DND-41 (cell line): ENCODE measurements at regions not wholly inside any gene's neighbourhood (a gene's known extent, or its start where the extent isn't known, plus 50 kb on each side); places are given as distances from the start of the nearest gene placed in this dataset.

Experiments
- ATAC-seq: fragments of 200-7000 bp; cut with Tn5 transposase; 3 replicates; pipeline ENCODE4 v1.9.1; 2021; ENCODE audit warnings: low read depth; ENCODE audit not compliant: insufficient read depth
- DNase-seq: peaks from one replicate; pipeline ENCODE4 v3.0.0-alpha.2; 2020
- H2AFZ ChIP-seq: 2 replicates; pipeline ENCODE4 v1.6.0; 2012; ENCODE audit warnings: low read depth, low read length
- H3K27ac ChIP-seq: 2 replicates; pipeline ENCODE4 v1.5.1; 2012; ENCODE audit warnings: low read length, inconsistent platforms
- H3K27me3 ChIP-seq: fragments of 200-600 bp; sonication (generic); 2 replicates; pipeline ENCODE4 v1.6.0; 2012; ENCODE audit warnings: low read length, mild to moderate bottlenecking, inconsistent platforms; ENCODE audit not compliant: insufficient read depth, poor library complexity
- H3K36me3 ChIP-seq: 2 replicates; pipeline ENCODE4 v1.5.1; 2012; ENCODE audit warnings: low read length, inconsistent platforms; ENCODE audit not compliant: insufficient read depth
- H3K4me1 ChIP-seq: 2 replicates; pipeline ENCODE4 v1.5.1; 2012; ENCODE audit warnings: mild to moderate bottlenecking, low read length; ENCODE audit not compliant: insufficient read depth
- H3K4me2 ChIP-seq: 2 replicates; pipeline ENCODE4 v1.6.0; 2012; ENCODE audit warnings: mild to moderate bottlenecking, moderate library complexity, low read length, inconsistent platforms; ENCODE audit not compliant: insufficient read depth
- H3K4me3 ChIP-seq, 2 experiments: fragments of 200-600 bp in 1 of 2; shearing (Covaris generic) in 1 of 2; 2 replicates each; pipeline ENCODE4 v1.5.1; 2012 to 2016; ENCODE audit warnings: inconsistent platforms in 2 of 2, low read length in 2 of 2, mild to moderate bottlenecking in 2 of 2, low read depth in 1 of 2, moderate library complexity in 1 of 2
- H3K79me2 ChIP-seq: 2 replicates; pipeline ENCODE4 v1.6.0; 2012; ENCODE audit warnings: low read length, inconsistent platforms; ENCODE audit not compliant: insufficient read depth
- H3K9ac ChIP-seq: 2 replicates; pipeline ENCODE4 v1.6.0; 2012; ENCODE audit warnings: low read depth, mild to moderate bottlenecking, inconsistent platforms, low read length, moderate library complexity
- H3K9me3 ChIP-seq: 2 replicates; pipeline ENCODE4 v1.5.1; 2012; ENCODE audit warnings: low read length, moderate library complexity, mild to moderate bottlenecking, inconsistent platforms; ENCODE audit not compliant: insufficient read depth, severe bottlenecking
- H4K20me1 ChIP-seq: 2 replicates; pipeline ENCODE4 v1.6.0; 2012; ENCODE audit warnings: low read length; ENCODE audit not compliant: insufficient read depth
- CTCF ChIP-seq: IDR thresholded peaks from 2 replicates; pipeline ENCODE4 v1.5.1; 2012; ENCODE audit warnings: borderline replicate concordance, low read length, moderate library complexity, mild to moderate bottlenecking; ENCODE audit not compliant: poor library complexity, severe bottlenecking; ENCODE audit errors: extremely low read depth
- EZH2 ChIP-seq: IDR thresholded peaks from 3 replicates; pipeline ENCODE4 v1.6.1; 2012; ENCODE audit warnings: borderline replicate concordance, low read depth, mild to moderate bottlenecking, moderate library complexity, low read length, inconsistent platforms; ENCODE audit not compliant: severe bottlenecking

- TF ChIP-seq EZH2 (no peak), CTCF (no peak)
- Histone ChIP-seq H3K27me3 (no peaks in the 10 kb centered on the region), H3K27ac (peak overlapping the region; percentile 86), H4K20me1 (no peaks in the 10 kb centered on the region), H3K36me3 (no peaks in the 10 kb centered on the region), H3K9me3 (no peaks in the 10 kb centered on the region), H3K4me3 (no peak overlapping the region), H3K79me2 (no peaks in the 10 kb centered on the region), H3K9ac (peak overlapping the region; percentile 39), H3K4me1 (peaks cover 35% of the 10 kb centered on the region), H2AFZ (no peak overlapping the region; the same call in 1 of the 2 replicates), H3K4me2 (peak overlapping the region; percentile 46; the same call in 1 of the 2 replicates)
- ATAC-seq (no peak), DNase-seq (no peak)
These were observed 116.2 kb upstream of the MAP1LC3B2 start for GRCh38 chr12:116442946-116443345.

GRCh38 chr12:116443821-116444589 lies 115.2 kb upstream of the MAP1LC3B2 start:
- H3K9me3 ChIP-seq = no peaks in the 10 kb centered on the region
- DNase-seq = peak; percentile 86

GRCh38 chr12:116444590-116444943 lies 114.6 kb upstream of the MAP1LC3B2 start:
- H3K79me2 ChIP-seq = no peaks in the 10 kb centered on the region
- H2AFZ ChIP-seq = no peak overlapping the region
- H3K4me1 ChIP-seq = peaks cover 35% of the 10 kb centered on the region
- DNase-seq (no peak), ATAC-seq (no peak)
- no peaks in the 10 kb centered on the region for H3K27me3 ChIP-seq
- no peak overlapping the region; the same call in 1 of the 2 replicates for H3K9ac ChIP-seq
- peak overlapping the region; percentile 86 for H3K27ac ChIP-seq
- no peaks in the 10 kb centered on the region for H3K36me3 ChIP-seq
- no peak overlapping the region for H3K4me3 ChIP-seq
- no peaks in the 10 kb centered on the region for H3K9me3 ChIP-seq
- peak overlapping the region; percentile 46; the same call in 1 of the 2 replicates for H3K4me2 ChIP-seq
- H4K20me1 ChIP-seq = no peaks in the 10 kb centered on the region
- no peak for TF ChIP-seq EZH2
- no peak for TF ChIP-seq CTCF

More at GRCh38 chr12:116443821-116444589, 115.2 kb upstream of the MAP1LC3B2 start:
- H3K4me1 ChIP-seq = peaks cover 35% of the 10 kb centered on the region
- peak; percentile 91 for ATAC-seq
- no peaks in the 10 kb centered on the region for H3K36me3 ChIP-seq
- peak overlapping the region; percentile 46 for H3K4me2 ChIP-seq
- no peaks in the 10 kb centered on the region for H3K79me2 ChIP-seq
- peak overlapping the region in 1 of 2 experiments; percentile 27; a peak in 2 of 4 replicates for H3K4me3 ChIP-seq
- peak overlapping the region; percentile 39 for H3K9ac ChIP-seq
- peak overlapping the region; percentile 71 for H2AFZ ChIP-seq
- no peaks in the 10 kb centered on the region for H3K27me3 ChIP-seq
- no peaks in the 10 kb centered on the region for H4K20me1 ChIP-seq
- peak overlapping the region; percentile 86 for H3K27ac ChIP-seq
- no peak for TF ChIP-seq EZH2
- peak; percentile 19 for TF ChIP-seq CTCF
